Ovary (tissue), 7 donors: ENCODE measurements at regions not wholly inside any gene's neighbourhood (a gene's known extent, or its start where the extent isn't known, plus 50 kb on each side); places are given as distances from the start of the nearest gene placed in this dataset.

Experiments used
- DNase-seq, 5 donors: peaks; one replicate each; pipeline ENCODE4 v3.0.0-alpha.2; 2019 to 2020
- H3K27ac ChIP-seq, 2 donors: fragments of 200-600 bp; one replicate each; pipeline versions ENCODE4 v1.5.1 to v1.8.0; 2019 to 2022
- H3K27me3 ChIP-seq: fragments of 200-600 bp; one replicate; pipeline ENCODE4 v1.8.0; 2022
- H3K36me3 ChIP-seq: fragments of 200-600 bp; sonication (generic); one replicate; pipeline ENCODE4 v1.5.1; 2019
- H3K4me1 ChIP-seq: one replicate; pipeline ENCODE4 v1.8.1; 2013; ENCODE audit warnings: mild to moderate bottlenecking, moderate library complexity; ENCODE audit not compliant: insufficient read depth
- H3K4me3 ChIP-seq: fragments of 200-600 bp; sonication (generic); one replicate; pipeline ENCODE4 v1.5.1; 2017
- H3K9me3 ChIP-seq, 2 donors: fragments of 200-600 bp in 1 of 2; sonication (generic) in 1 of 2; one replicate each; pipeline versions ENCODE4 v1.5.1 to v1.8.1; 2013 to 2019; ENCODE audit warnings: mild to moderate bottlenecking in 1 of 2, moderate library complexity in 1 of 2
- CTCF ChIP-seq, 3 donors: fragments of 450-650 bp in 2 of 3; fragments of 200-600 bp in 1 of 3; IDR thresholded peaks; one replicate each; pipeline versions ENCODE4 v1.5.1 to v1.8.0; 2016 to 2022; ENCODE audit warnings: antibody characterized with exemption in 3 of 3, mild to moderate bottlenecking in 1 of 3
- EP300 ChIP-seq: sonication (generic); formaldehyde crosslinking; IDR thresholded peaks from one replicate; pipeline ENCODE4 v1.6.1; 2017; ENCODE audit warnings: antibody characterized with exemption
- POLR2A ChIP-seq: fragments of 450-650 bp; IDR thresholded peaks from one replicate; pipeline ENCODE4 v1.6.1; 2017; ENCODE audit warnings: antibody characterized with exemption, mild to moderate bottlenecking, moderate library complexity
- WGBS, 3 donors: extraction: QIAGEN DNeasy Blood & Tissue Kit in 1 of 3; methylation state at CpG; one replicate each; pipeline versions ENCODE4 v1.1.5 to v1.1.7; 2013 to 2017; 5-methylcytosine and 5-hydroxymethylcytosine counted together
- intact Hi-C, 4 donors: fragments of 100-400 bp; cut with DNase I; formaldehyde crosslinking; loops; one replicate each; pipeline versions ENCODE4 v1.11.0 to v1.15.1; 2022 to 2023
- donor health status: DM: no; HTN: no; CAD: no; lungs with moderate emphysema.
- donor health status: DM: no; HTN: no; CAD: no.
- donor health status: Bipolar disorder and iron deficiency.
- donor health status: DM: no; HTN: no; CAD: no.
- donor health status: DM: yes; HTN: yes; CAD: no.

DNA sequence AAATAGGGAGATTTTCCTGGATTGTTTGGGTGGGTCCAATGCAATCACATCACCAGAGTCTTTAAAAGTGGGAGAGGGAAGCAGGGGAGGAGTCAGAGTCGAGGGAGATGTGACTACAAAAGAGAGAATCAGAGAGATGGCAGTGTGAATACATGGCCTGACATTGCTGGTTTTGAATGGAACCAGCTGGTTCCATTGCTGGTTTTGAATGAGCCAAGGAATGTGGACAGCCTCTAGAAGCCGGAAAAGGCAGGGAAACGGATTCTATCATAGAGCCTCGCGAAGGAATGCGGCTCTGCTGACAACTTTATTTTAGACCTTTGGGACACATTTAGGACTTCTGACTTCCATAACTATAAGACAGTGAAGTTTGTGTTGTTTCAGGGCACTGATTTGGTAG is 627.0 kb upstream of the HTR2C start:
- TF ChIP-seq POLR2A (no peak), CTCF (IDR thresholded peaks at IDR 0.05) (no peak), EP300 (no peak)
- Histone ChIP-seq H3K9me3 (no peaks in the 10 kb centered on the region), H3K36me3 (no peaks in the 10 kb centered on the region), H3K27me3 (no peaks in the 10 kb centered on the region), H3K4me3 (no peak overlapping the region), H3K27ac (no peak overlapping the region), H3K4me1 (no peaks in the 10 kb centered on the region)
- intact Hi-C loops = no loop called here
- DNase-seq = no peak
- 78 to 81% (median 79%) methylated on average over 6 of the region's 6 CpGs for WGBS, 3 donors

- WGBS, 3 donors = 55 to 77% (median 67%) methylated on average over 3 of the region's 3 CpGs
- intact Hi-C loops = no loop called here
- no peak for TF ChIP-seq EP300
- no peak for TF ChIP-seq CTCF (IDR thresholded peaks at IDR 0.05)
- TF ChIP-seq POLR2A = no peak
Observed at GRCh38 chrX:113954297-113954696, 629.6 kb upstream of the HTR2C start.

DNA sequence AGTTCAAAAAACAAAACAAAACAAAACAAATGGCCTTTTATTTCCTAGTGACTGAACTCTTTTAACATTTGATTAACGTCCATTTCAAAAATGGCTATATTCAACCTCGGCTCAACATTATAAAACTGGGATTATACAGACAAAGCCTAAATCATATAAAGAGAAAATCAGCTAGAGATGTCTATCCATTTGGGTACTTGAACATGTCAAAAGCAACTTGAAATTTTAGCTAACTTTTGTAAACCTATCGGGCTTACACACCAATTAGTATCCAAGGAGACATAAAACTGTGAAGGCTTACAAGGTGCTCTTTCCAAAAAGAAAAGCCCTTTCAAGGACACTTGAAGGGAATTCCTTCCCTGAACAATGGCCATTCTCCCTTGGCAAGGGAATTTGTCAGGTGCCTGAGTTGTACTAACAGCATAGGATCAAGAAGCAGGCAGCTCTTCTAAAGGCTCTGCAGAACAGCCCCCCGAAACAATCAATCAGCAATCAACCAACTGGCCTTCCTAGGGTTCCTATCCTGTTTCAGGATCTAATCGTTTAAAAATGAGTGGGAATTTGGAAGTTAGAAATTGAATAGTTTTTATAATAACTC is 633.7 kb upstream of the HTR2C start:
- intact Hi-C loops = no loop called here
- no peak for TF ChIP-seq EP300
- TF ChIP-seq POLR2A = no peak
- TF ChIP-seq CTCF (IDR thresholded peaks at IDR 0.05) = no peak
- no peak for DNase-seq
- Histone ChIP-seq H3K27me3 (no peaks in the 10 kb centered on the region), H3K4me3 (no peak overlapping the region), H3K36me3 (no peaks in the 10 kb centered on the region), H3K9me3 (no peaks in the 10 kb centered on the region), H3K4me1 (no peaks in the 10 kb centered on the region), H3K27ac (no peak overlapping the region)
- 62 to 81% (median 69%) methylated on average over 5 of the region's 5 CpGs for WGBS, 3 donors

More at GRCh38 chrX:113954297-113954696, 629.6 kb upstream of the HTR2C start:
- Histone ChIP-seq H3K27me3 (no peaks in the 10 kb centered on the region), H3K27ac (no peak overlapping the region), H3K4me1 (no peaks in the 10 kb centered on the region), H3K36me3 (no peaks in the 10 kb centered on the region), H3K9me3 (no peaks in the 10 kb centered on the region), H3K4me3 (no peak overlapping the region)
- no peak for DNase-seq

DNA sequence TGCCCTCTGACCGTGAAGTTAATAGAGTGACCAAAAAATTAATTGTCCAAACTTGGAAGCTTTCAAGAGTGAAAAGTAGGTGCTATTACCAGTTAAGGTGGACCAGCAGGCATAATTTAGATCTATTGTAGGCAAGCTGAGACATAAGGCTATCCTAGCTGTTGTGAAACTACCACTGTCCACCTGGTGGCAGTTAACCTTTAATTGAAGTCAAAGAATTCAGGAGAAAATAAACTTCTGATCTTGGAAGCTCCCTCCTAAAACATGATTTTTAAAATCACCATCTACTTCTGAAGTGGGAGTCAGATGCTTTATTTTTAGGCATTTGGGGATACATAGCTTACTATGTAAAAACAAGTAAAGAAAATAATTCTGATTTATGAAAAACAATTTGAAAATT is 636.3 kb upstream of the HTR2C start:
- Histone ChIP-seq H3K9me3 (no peaks in the 10 kb centered on the region), H3K4me3 (no peak overlapping the region), H3K4me1 (no peaks in the 10 kb centered on the region), H3K27ac (no peak overlapping the region), H3K27me3 (no peaks in the 10 kb centered on the region), H3K36me3 (no peaks in the 10 kb centered on the region)
- 65 to 77% (median 72%) methylated on average over 1 of the region's 1 CpG for WGBS, 3 donors
- intact Hi-C loops = no loop called here
- DNase-seq = no peak
- no peak for TF ChIP-seq EP300
- TF ChIP-seq CTCF (IDR thresholded peaks at IDR 0.05) = no peak
- no peak for TF ChIP-seq POLR2A
